ENCODE measurements at regions not wholly inside any gene's neighbourhood (a gene's known extent, or its start where the extent isn't known, plus 50 kb on each side); places are given as distances from the start of the nearest gene placed in this dataset.

- Histone ChIP-seq H3K27ac (ENCODE audit: low read length in 2 of 2) (no peak overlapping the region), H3K9ac (ENCODE audit: low read length) (no peak overlapping the region), H4K20me1 (ENCODE audit: control insufficient read depth, insufficient read depth, low read length, poor library complexity, severe bottlenecking) (no peaks in the 10 kb centered on the region), H3K9me3 (ENCODE audit: control extremely low read depth in 1 of 3, control insufficient read depth in 2 of 3, insufficient read depth in 1 of 3, low read length in 2 of 3) (no peaks in the 10 kb centered on the region), H3K4me1 (ENCODE audit: control insufficient read depth in 2 of 2, insufficient read depth in 2 of 2, low read length in 2 of 2) (peaks cover 28 to 41% of the 10 kb centered on the region in 2 donors), H3K36me3 (replicated peaks in 1 of 2; ENCODE audit: control extremely low read depth in 1 of 2, control insufficient read depth in 1 of 2, extremely low read depth in 1 of 2, insufficient read depth in 2 of 2, low read length in 1 of 2) (no peaks in the 10 kb centered on the region), H3K27me3 (replicated peaks in 1 of 4; ENCODE audit: control extremely low read depth in 1 of 4, control insufficient read depth in 3 of 4, insufficient read depth in 4 of 4, low read length in 3 of 4) (no peaks in the 10 kb centered on the region), H3K4me2 (replicated peaks; ENCODE audit: low read depth, low read length, poor library complexity, severe bottlenecking) (peak overlapping the region; percentile 56), H2AFZ (ENCODE audit: insufficient read depth, low read depth, low read length, poor library complexity, severe bottlenecking) (peak overlapping the region; percentile 62), H3K79me2 (ENCODE audit: control insufficient read depth, insufficient read depth, low read length) (no peaks in the 10 kb centered on the region), H3K4me3 (ENCODE audit: control extremely low read depth in 1 of 5, extremely low read depth in 1 of 5, insufficient read depth in 1 of 5, low read depth in 2 of 5, low read length in 4 of 5) (no peak overlapping the region)
- DNase-seq = no peak
- no peak for TF ChIP-seq CTCF (IDR thresholded peaks at IDR 0.05)
- TF ChIP-seq EZH2 (IDR thresholded peaks at IDR 0.05; ENCODE audit: borderline replicate concordance, insufficient read depth, low read depth, low read length, poor library complexity, severe bottlenecking) = no peak
- ChIA-PET POLR2A (interaction anchor here (1.9 kb wide), 1 partner anchor 166 kb away, joined by 21 read pairs; the partner anchor contains the start of gene IRF4), CTCF (interaction anchor here (0.8 to 6.5 kb wide), 16 partner anchors 8 to 369 kb away, joined by 3 to 36 read pairs (median 10); partner anchors contain the start of genes DUSP22 and IRF4)
- no peak overlapping the region for H3K27ac Mint-ChIP-seq
- WGBS (ENCODE audit: insufficient coverage) = 91% methylated on average over 11 of the region's 17 CpGs
- peaks cover 54% of the 10 kb centered on the region for H3K4me1 Mint-ChIP-seq
- ATAC-seq (ENCODE audit: low read depth) = no peak
- H3K9me3 Mint-ChIP-seq (ENCODE audit: insufficient read depth) = no peaks in the 10 kb centered on the region
- no peaks in the 10 kb centered on the region for H3K27me3 Mint-ChIP-seq
- no peak overlapping the region for H3K4me3 Mint-ChIP-seq
- intact Hi-C loops (cut with micrococcal nuclease) = loop anchor here (2.0 to 5.0 kb wide), 4 partner anchors 111 to 261 kb away; no protein-coding TSS in a partner anchor
These were observed 66.4 kb upstream of the DUSP22 start for GRCh38 chr6:225907-226306.

- no peak overlapping the region for H3K4me3 ChIP-seq (ENCODE audit: control extremely low read depth in 1 of 5, extremely low read depth in 1 of 5, insufficient read depth in 1 of 5, low read depth in 2 of 5, low read length in 4 of 5)
- 95% methylated on average over 2 of the region's 6 CpGs for WGBS (ENCODE audit: insufficient coverage)
- intact Hi-C loops (cut with micrococcal nuclease) = loop anchor here (1.0 to 5.0 kb wide), 6 partner anchors 111 to 367 kb away; partner anchors contain the start of gene IRF4
- no peak overlapping the region for H3K4me2 ChIP-seq (replicated peaks; ENCODE audit: low read depth, low read length, poor library complexity, severe bottlenecking)
- H3K27ac ChIP-seq (ENCODE audit: low read length in 2 of 2) = no peak overlapping the region
- no peak overlapping the region for H2AFZ ChIP-seq (ENCODE audit: insufficient read depth, low read depth, low read length, poor library complexity, severe bottlenecking)
- H3K27me3 ChIP-seq (replicated peaks in 1 of 4; ENCODE audit: control extremely low read depth in 1 of 4, control insufficient read depth in 3 of 4, insufficient read depth in 4 of 4, low read length in 3 of 4) = no peaks in the 10 kb centered on the region
- peaks cover 28 to 34% of the 10 kb centered on the region in 2 donors for H3K4me1 ChIP-seq (ENCODE audit: control insufficient read depth in 2 of 2, insufficient read depth in 2 of 2, low read length in 2 of 2)
- H3K27ac Mint-ChIP-seq = no peak overlapping the region
- H3K79me2 ChIP-seq (ENCODE audit: control insufficient read depth, insufficient read depth, low read length) = no peaks in the 10 kb centered on the region
- H3K36me3 ChIP-seq (replicated peaks in 1 of 2; ENCODE audit: control extremely low read depth in 1 of 2, control insufficient read depth in 1 of 2, extremely low read depth in 1 of 2, insufficient read depth in 2 of 2, low read length in 1 of 2) = no peaks in the 10 kb centered on the region
- H3K4me1 Mint-ChIP-seq = peaks cover 48% of the 10 kb centered on the region
- peak overlapping the region; percentile 42 for H3K4me3 Mint-ChIP-seq
- no peaks in the 10 kb centered on the region for H3K27me3 Mint-ChIP-seq
- no peaks in the 10 kb centered on the region for H4K20me1 ChIP-seq (ENCODE audit: control insufficient read depth, insufficient read depth, low read length, poor library complexity, severe bottlenecking)
- POLR2A ChIA-PET = interaction anchor here (1.9 kb wide), 1 partner anchor 166 kb away, joined by 21 read pairs; the partner anchor contains the start of gene IRF4
- CTCF ChIA-PET = interaction anchor here (0.7 to 6.5 kb wide), 33 partner anchors 9 to 368 kb away, joined by 3 to 36 read pairs (median 6); partner anchors contain the start of genes DUSP22 and IRF4
- H3K9me3 Mint-ChIP-seq (ENCODE audit: insufficient read depth) = no peaks in the 10 kb centered on the region
- DNase-seq = no peak
- H3K9ac ChIP-seq (ENCODE audit: low read length) = no peak overlapping the region
- TF ChIP-seq EZH2 (IDR thresholded peaks at IDR 0.05; ENCODE audit: borderline replicate concordance, insufficient read depth, low read depth, low read length, poor library complexity, severe bottlenecking) (no peak), CTCF (IDR thresholded peaks at IDR 0.05) (no peak)
- H3K9me3 ChIP-seq (ENCODE audit: control extremely low read depth in 1 of 3, control insufficient read depth in 2 of 3, insufficient read depth in 1 of 3, low read length in 2 of 3) = no peaks in the 10 kb centered on the region
- no peak for ATAC-seq (ENCODE audit: low read depth)
These were observed 65.7 kb upstream of the DUSP22 start for GRCh38 chr6:226516-227073.

Data from B cell (primary cell).